GM18499 (cell line): ENCODE measurements at regions not wholly inside any gene's neighbourhood (a gene's known extent, or its start where the extent isn't known, plus 50 kb on each side); places are given as distances from the start of the nearest gene placed in this dataset.
"Not testable (repeated sequence)": the region's sequence is repeated elsewhere in the genome, so short reads cannot be mapped to it uniquely, and the experiment has no call there.

Experiments
- ATAC-seq: cut with Tn5 transposase; IDR thresholded peaks from one replicate; pipeline ENCODE4 v1.9.1; 2021; ENCODE audit warnings: moderate number of reproducible peaks; ENCODE audit not compliant: insufficient read depth, unreplicated experiment

GRCh38 chr2:145543155-145543554 lies 1023.2 kb upstream of the ZEB2 start:
- no peak for ATAC-seq

GRCh38 chr2:145541028-145541427 lies 1021.1 kb upstream of the ZEB2 start:
- no peak for ATAC-seq

- no peak for ATAC-seq
These were observed 1018.9 kb upstream of the ZEB2 start for GRCh38 chr2:145538661-145539350.

- no peak for ATAC-seq
These were observed 1010.7 kb upstream of the ZEB2 start for GRCh38 chr2:145530653-145531052.

- no peak for ATAC-seq
These were observed 1004.9 kb upstream of the ZEB2 start for GRCh38 chr2:145524836-145525235.

- no peak for ATAC-seq
These were observed 1004.4 kb upstream of the ZEB2 start for GRCh38 chr2:145524303-145524702.

GRCh38 chr2:145519254-145519653 lies 999.3 kb upstream of the ZEB2 start:
- ATAC-seq = not testable (repeated sequence)

- ATAC-seq = no peak
These were observed 992.0 kb upstream of the ZEB2 start for GRCh38 chr2:145511946-145512345.

GRCh38 chr2:145503511-145503910 lies 983.6 kb upstream of the ZEB2 start:
- no peak for ATAC-seq

GRCh38 chr2:145501920-145502319 lies 982.0 kb upstream of the ZEB2 start:
- ATAC-seq = no peak

GRCh38 chr2:145495590-145495989 lies 975.7 kb upstream of the ZEB2 start:
- no peak for ATAC-seq

- ATAC-seq = no peak
These were observed 974.5 kb upstream of the ZEB2 start for GRCh38 chr2:145494441-145494840.

GRCh38 chr2:145488571-145488970 lies 968.7 kb upstream of the ZEB2 start:
- ATAC-seq = no peak

GRCh38 chr2:145484448-145485097 lies 964.7 kb upstream of the ZEB2 start:
- no peak for ATAC-seq

GRCh38 chr2:145483854-145484253 lies 963.9 kb upstream of the ZEB2 start:
- no peak for ATAC-seq

- no peak for ATAC-seq
These were observed 961.5 kb upstream of the ZEB2 start for GRCh38 chr2:145481334-145481922.

- ATAC-seq = no peak
These were observed 944.9 kb upstream of the ZEB2 start for GRCh38 chr2:145464866-145465265.

- ATAC-seq = no peak
These were observed 940.2 kb upstream of the ZEB2 start for GRCh38 chr2:145460112-145460511.

- no peak for ATAC-seq
These were observed 911.4 kb upstream of the ZEB2 start for GRCh38 chr2:145431181-145431951.

- no peak for ATAC-seq
These were observed 903.9 kb upstream of the ZEB2 start for GRCh38 chr2:145423809-145424208.

GRCh38 chr2:145422576-145422975 lies 902.7 kb upstream of the ZEB2 start:
- no peak for ATAC-seq
